Activated naive CD8-positive, alpha-beta T cell treated with anti-CD3 and anti-CD28 coated beads, Interleukin-2, amount 10 ng/mL, durations not matched to agents 7 days and 5 days (primary cell): ENCODE measurements at regions not wholly inside any gene's neighbourhood (a gene's known extent, or its start where the extent isn't known, plus 50 kb on each side); places are given as distances from the start of the nearest gene placed in this dataset.
"Not testable (repeated sequence)": the region's sequence is repeated elsewhere in the genome, so short reads cannot be mapped to it uniquely, and the experiment has no call there.

Source experiments
- ATAC-seq: fragments of 150-1000 bp; cut with Tn5 transposase; one replicate; pipeline ENCODE4 v1.10.0; 2021; ENCODE audit warnings: low read depth, moderate library complexity
- POLR2A ChIA-PET: fragments of 350-600 bp; sonication (Branson Sonifier 250); formaldehyde crosslinking; loops from one replicate; lab custom pipeline; 2021; ENCODE audit warnings: antibody characterized with exemption; lab: Charles Lee
- DNase-seq: peaks from one replicate; pipeline ENCODE4 v3.0.0; 2021
- H3K27ac Mint-ChIP-seq: one replicate; pipeline ENCODE4 v1.8.0; 2022; ENCODE audit warnings: mild to moderate bottlenecking, mixed read lengths
- H3K27me3 Mint-ChIP-seq: one replicate; pipeline ENCODE4 v1.8.0; 2022; ENCODE audit warnings: mild to moderate bottlenecking, moderate library complexity, mixed read lengths
- H3K36me3 Mint-ChIP-seq: one replicate; pipeline ENCODE4 v1.8.0; 2021; ENCODE audit warnings: mild to moderate bottlenecking, mixed read lengths
- H3K4me1 Mint-ChIP-seq: one replicate; pipeline ENCODE4 v1.8.0; 2021; ENCODE audit warnings: mixed read lengths
- H3K4me3 Mint-ChIP-seq: one replicate; pipeline ENCODE4 v1.8.0; 2022; ENCODE audit warnings: mild to moderate bottlenecking, moderate library complexity, mixed read lengths
- H3K9me3 Mint-ChIP-seq: one replicate; pipeline ENCODE4 v1.8.0; 2021; ENCODE audit warnings: mixed read lengths

DNA sequence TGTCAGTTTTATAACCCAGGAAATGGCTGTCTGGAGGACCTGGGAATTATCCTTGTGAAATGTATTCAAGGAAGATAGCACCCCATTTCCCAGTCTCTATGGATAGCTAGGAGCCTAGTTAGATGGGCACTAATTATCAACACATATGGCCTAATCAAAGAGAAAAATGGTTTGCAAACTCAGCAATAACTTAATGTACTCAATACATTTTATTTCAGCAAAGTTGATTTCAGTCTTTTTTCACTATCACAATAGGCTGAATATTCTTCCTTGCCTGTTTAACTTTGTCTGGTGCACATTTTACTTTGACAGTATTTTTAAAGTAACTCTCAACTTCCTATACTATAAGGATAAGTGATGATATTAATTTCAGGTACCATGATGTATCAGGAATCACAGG, 756.3 kb downstream of the CCDC85A start:
- no peak overlapping the region for H3K4me3 Mint-ChIP-seq
- no peaks in the 10 kb centered on the region for H3K27me3 Mint-ChIP-seq
- no peak for ATAC-seq

DNA sequence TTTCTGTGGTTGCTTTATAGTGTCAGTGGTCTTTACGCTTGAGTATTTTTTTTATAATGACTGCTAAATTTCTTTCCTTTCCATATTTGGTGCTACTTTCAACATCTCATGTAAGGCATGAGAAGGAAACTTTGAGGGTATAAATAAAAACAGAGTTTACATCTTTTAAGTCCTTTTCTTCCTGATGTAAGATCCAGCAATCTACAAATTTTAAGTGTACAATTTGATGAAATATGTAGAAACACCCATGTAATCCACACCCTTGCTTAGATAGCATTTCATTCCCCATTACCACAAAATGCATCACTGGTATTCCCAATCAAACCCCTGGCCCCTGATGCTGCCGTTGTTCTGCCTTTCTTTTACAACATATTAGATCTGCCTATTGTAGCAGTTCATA, 769.1 kb downstream of the CCDC85A start:
- no peak for DNase-seq
- H3K36me3 Mint-ChIP-seq, result no peaks in the 10 kb centered on the region
- no peak overlapping the region for H3K27ac Mint-ChIP-seq
- H3K27me3 Mint-ChIP-seq, result no peaks in the 10 kb centered on the region
- POLR2A ChIA-PET, result no interaction called here
- ATAC-seq, result no peak
- no peak overlapping the region for H3K4me3 Mint-ChIP-seq
- no peaks in the 10 kb centered on the region for H3K4me1 Mint-ChIP-seq
- H3K9me3 Mint-ChIP-seq, result peaks cover 8% of the 10 kb centered on the region

More for the DNA sequence above, 756.3 kb downstream of the CCDC85A start:
- Mint-ChIP-seq H3K9me3 (peaks cover 2% of the 10 kb centered on the region), H3K36me3 (no peaks in the 10 kb centered on the region), H3K4me1 (no peaks in the 10 kb centered on the region), H3K27ac (no peak overlapping the region)
- POLR2A ChIA-PET, result no interaction called here
- no peak for DNase-seq

DNA sequence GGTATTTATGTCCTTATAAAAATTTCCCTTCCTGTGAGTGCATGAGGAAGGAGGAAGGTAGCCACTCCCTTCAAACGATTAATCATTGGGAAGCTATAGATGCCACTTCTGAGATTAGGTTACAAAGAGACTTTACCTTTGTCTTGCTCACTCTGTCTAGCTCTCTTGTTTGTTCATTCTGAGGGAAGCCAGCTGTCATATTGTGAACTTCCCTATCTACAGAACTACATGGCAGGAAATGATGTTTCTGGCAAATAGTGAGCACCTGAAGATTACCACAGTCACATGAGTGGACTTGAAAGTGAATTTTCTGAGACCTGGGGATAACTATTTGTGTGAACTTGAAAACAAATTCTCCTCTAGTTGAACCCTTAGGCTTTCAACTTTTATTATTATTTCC, 776.8 kb downstream of the CCDC85A start:
- ATAC-seq, result no peak
- Mint-ChIP-seq H3K9me3 (peaks cover 5% of the 10 kb centered on the region), H3K27me3 (no peaks in the 10 kb centered on the region), H3K36me3 (no peaks in the 10 kb centered on the region), H3K27ac (no peak overlapping the region), H3K4me1 (no peaks in the 10 kb centered on the region), H3K4me3 (no peak overlapping the region)
- POLR2A ChIA-PET, result no interaction called here
- no peak for DNase-seq

DNA sequence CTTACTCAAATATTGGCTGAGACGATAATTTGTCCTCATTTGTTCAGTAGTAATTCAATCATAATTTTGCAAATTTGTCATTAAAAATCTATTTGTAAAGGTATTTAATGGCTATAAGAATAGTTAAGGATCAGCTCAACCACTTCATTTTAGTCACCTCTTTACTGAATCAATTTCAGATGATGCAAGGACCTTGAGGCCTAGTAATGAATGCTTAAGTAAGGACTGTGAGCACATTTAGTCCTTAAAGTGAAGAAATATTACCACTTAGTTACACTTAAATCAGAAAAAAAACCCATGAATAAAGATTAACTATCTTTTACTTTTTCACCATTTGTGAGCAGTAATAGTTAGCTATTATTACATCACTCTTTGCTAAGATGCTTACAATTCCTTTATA, 778.9 kb downstream of the CCDC85A start:
- Mint-ChIP-seq H3K4me1 (no peaks in the 10 kb centered on the region), H3K27me3 (no peaks in the 10 kb centered on the region), H3K4me3 (no peak overlapping the region), H3K9me3 (peaks cover 5% of the 10 kb centered on the region), H3K36me3 (no peaks in the 10 kb centered on the region), H3K27ac (no peak overlapping the region)
- DNase-seq, result no peak
- POLR2A ChIA-PET, result no interaction called here
- no peak for ATAC-seq

DNA sequence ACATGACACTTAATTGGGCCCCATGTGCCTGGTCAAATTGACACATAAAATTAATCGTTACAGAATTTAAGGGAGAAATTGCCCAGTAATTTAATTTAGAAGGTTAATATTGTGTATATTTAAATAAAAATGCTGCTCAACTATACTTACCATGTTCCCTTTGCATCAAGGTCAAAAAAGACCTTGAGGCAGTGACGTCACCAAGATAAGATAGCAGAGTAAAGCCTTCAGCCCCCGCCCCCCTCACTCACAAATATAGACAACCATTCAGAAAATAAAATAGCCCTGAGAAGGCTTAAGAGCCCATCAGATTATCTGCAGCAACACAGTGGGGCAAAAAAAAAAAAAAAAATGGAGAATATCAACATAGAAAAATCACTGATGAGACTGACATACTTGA, 785.7 kb downstream of the CCDC85A start:
- H3K9me3 Mint-ChIP-seq, result peaks cover 2% of the 10 kb centered on the region
- no peak for DNase-seq
- no peaks in the 10 kb centered on the region for H3K27me3 Mint-ChIP-seq
- H3K4me1 Mint-ChIP-seq, result no peaks in the 10 kb centered on the region
- no peaks in the 10 kb centered on the region for H3K36me3 Mint-ChIP-seq
- no peak for ATAC-seq
- H3K27ac Mint-ChIP-seq, result no peak overlapping the region
- POLR2A ChIA-PET, result no interaction called here
- H3K4me3 Mint-ChIP-seq, result no peak overlapping the region

DNA sequence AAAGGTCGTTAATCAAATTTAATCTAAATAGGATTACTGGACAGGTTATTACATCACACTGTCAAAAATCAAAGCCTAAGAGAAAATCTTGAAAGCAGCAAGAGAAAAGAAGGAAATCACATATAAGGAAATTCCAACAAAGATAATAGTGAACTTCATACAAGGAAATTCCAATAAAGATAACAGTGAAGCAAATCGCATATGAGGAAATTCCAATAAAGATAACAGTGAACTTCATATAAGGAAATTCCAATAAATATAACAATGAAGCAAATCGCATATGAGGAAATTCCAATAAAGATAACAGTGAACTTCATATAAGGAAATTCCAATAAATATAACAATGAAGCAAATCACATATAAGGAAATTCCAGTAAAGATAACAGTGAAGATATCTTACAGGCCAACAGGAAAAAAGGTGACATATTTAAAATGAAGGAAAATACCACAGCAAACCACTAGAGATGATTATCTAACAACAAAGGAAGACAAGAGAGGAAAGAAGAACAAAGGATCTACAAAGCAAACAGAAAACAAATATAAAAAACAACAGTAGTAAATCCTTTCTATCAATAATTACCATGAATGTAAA, 787.7 kb downstream of the CCDC85A start:
- no peaks in the 10 kb centered on the region for H3K36me3 Mint-ChIP-seq
- no peak for ATAC-seq
- H3K27ac Mint-ChIP-seq, result no peak overlapping the region
- H3K27me3 Mint-ChIP-seq, result no peaks in the 10 kb centered on the region
- POLR2A ChIA-PET, result no interaction called here
- peaks cover 1% of the 10 kb centered on the region for H3K9me3 Mint-ChIP-seq
- no peak overlapping the region for H3K4me3 Mint-ChIP-seq
- no peaks in the 10 kb centered on the region for H3K4me1 Mint-ChIP-seq
- DNase-seq, result no peak

DNA sequence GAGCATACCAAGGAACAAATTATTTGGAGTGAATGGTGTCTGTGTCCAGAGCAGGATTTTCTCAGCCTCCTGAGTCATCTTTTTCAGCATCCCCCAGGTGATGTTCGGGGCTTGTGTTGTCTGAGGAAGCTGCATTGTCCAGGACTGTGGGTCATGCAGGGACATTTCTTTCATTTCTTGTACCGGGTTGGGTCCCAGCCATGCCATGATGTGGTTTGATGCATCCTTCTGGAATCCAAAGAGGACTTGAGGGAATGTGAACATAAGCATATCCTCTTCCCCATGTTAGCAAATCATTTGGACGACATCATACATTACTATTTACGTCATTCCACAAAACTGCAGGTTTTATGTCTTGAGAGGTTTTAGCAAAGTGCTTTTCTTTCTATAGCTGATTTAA, 797.8 kb downstream of the CCDC85A start:
- POLR2A ChIA-PET, result no interaction called here
- no peaks in the 10 kb centered on the region for H3K27me3 Mint-ChIP-seq
- no peaks in the 10 kb centered on the region for H3K4me1 Mint-ChIP-seq
- no peak overlapping the region for H3K4me3 Mint-ChIP-seq
- ATAC-seq (no peak), DNase-seq (no peak)
- H3K9me3 Mint-ChIP-seq, result peaks cover 18% of the 10 kb centered on the region
- no peak overlapping the region for H3K27ac Mint-ChIP-seq
- no peaks in the 10 kb centered on the region for H3K36me3 Mint-ChIP-seq

DNA sequence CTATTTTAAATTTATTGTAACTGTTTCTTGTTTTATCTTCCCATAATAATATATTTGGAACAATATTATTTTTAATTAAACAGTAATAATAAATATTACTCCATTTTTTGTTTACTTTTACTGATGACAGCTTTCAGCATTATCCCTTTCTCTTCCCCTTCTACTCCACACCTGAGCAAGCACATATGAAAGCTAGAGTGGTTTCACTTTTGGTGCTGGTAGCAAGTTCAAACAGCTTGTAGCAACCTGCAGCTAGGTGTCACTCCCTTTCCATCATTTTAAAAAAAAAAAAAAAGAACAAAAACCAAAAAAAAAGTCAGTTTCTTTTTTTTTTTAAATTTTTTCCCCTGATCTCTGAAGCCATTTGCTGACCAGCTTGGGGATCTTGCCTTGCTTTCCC, 801.8 kb downstream of the CCDC85A start:
- Mint-ChIP-seq H3K27me3 (no peaks in the 10 kb centered on the region), H3K27ac (no peak overlapping the region), H3K4me3 (no peak overlapping the region), H3K36me3 (no peaks in the 10 kb centered on the region), H3K9me3 (peaks cover 12% of the 10 kb centered on the region), H3K4me1 (no peaks in the 10 kb centered on the region)
- DNase-seq (no peak), ATAC-seq (no peak)
- POLR2A ChIA-PET, result no interaction called here

DNA sequence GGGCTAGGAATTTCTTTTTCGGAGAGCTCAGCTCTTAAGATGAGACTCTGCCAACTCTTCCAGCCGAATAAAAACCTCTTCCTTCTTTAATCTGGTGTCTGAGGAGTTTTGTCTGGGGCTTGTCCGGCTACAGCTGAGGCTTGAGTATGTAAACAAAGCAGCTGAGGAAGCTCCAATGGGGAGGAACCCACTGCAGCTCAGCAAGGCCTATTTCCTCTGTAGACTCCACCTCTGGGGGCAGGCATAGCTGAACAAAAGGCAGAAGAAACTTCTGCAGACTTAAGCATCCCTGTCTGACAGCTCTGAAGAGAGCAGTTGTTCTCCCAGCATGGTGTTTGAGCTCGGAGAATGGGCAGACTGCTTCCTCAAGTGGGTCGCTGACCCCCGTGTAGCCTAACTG, 838.7 kb downstream of the CCDC85A start:
- no peaks in the 10 kb centered on the region for H3K4me1 Mint-ChIP-seq
- no peaks in the 10 kb centered on the region for H3K27me3 Mint-ChIP-seq
- POLR2A ChIA-PET, result no interaction called here
- DNase-seq (no peak), ATAC-seq (no peak)
- no peaks in the 10 kb centered on the region for H3K36me3 Mint-ChIP-seq
- peaks cover 10% of the 10 kb centered on the region for H3K9me3 Mint-ChIP-seq
- no peak overlapping the region for H3K27ac Mint-ChIP-seq
- no peak overlapping the region for H3K4me3 Mint-ChIP-seq

DNA sequence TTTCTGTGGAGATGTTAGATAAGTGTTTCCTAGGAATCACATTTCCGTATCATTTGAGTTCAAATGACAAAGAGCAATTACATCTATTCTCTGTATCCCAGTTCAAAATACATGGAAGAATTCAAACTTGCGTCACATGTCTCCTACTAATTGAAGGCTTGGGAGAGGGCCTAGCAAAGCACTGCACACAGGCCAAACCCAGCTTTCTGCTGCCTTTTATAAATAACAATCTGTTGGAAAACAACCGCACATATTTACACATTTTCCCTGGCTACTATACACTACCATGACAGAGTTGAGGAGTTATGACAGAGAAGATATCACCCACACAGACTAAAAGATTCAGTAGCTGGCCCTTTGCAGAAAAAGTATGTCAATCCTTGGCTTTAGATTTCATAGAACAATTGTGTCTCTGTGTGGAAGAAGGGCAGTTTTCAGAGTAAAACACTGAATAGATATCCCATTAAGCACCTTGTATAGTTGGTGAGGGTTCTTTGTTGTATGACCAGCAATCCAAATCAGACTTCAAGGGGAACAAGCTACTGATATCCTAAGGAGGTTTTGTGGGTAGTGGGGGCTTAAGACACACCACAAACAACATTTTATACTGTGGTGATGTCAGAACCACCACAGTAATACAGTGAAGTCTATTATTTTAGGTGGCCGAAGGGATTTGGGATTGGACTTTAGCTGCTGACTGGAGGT, 861.3 kb downstream of the CCDC85A start:
- Mint-ChIP-seq H3K36me3 (no peaks in the 10 kb centered on the region), H3K4me1 (no peaks in the 10 kb centered on the region), H3K4me3 (no peak overlapping the region), H3K27me3 (no peaks in the 10 kb centered on the region), H3K9me3 (peaks cover 7% of the 10 kb centered on the region), H3K27ac (no peak overlapping the region)
- ATAC-seq (no peak), DNase-seq (no peak)
- POLR2A ChIA-PET, result no interaction called here

DNA sequence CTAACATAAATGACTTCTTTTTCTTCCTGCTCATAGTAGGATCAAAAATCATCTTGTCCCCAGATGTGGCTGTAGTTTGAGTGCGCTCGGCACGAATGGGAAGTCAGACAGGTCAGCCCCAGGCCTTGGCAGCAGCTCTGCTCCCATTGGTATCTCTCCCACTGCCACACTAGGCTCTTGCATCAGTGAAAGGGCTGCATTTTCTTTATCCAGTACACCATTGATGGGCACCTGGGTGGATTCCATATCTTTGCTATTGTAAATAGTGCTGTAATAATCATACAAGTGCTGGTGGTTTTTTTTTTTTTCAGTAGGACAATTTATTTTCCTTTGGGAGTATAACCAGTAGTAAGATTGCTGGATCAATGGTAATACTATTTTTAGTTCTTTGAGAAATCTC, 865.5 kb downstream of the CCDC85A start:
- H3K4me3 Mint-ChIP-seq, result no peak overlapping the region
- H3K4me1 Mint-ChIP-seq, result no peaks in the 10 kb centered on the region
- no peaks in the 10 kb centered on the region for H3K36me3 Mint-ChIP-seq
- no peaks in the 10 kb centered on the region for H3K27me3 Mint-ChIP-seq
- no peak overlapping the region for H3K27ac Mint-ChIP-seq
- ATAC-seq, result no peak
- POLR2A ChIA-PET, result no interaction called here
- no peak for DNase-seq
- peaks cover 4% of the 10 kb centered on the region for H3K9me3 Mint-ChIP-seq

DNA sequence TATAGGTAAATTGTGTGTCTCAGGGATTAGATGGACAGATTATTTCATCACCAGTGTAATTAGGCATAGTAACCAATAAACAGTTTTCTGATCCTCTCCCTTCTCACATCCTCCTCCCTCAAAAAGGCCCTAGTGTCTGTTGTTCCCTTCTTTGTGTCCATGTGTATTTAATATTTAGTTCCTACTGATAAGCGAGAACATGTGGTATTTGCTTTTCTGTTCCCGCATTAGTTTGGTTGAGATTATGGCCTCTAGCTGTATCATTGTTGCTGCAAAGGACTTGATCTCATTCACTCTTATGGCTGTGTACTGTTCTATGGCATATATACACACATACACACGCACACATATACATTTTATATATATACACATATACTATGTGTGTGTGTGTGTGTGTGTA, 866.2 kb downstream of the CCDC85A start:
- DNase-seq (no peak), ATAC-seq (no peak)
- Mint-ChIP-seq H3K27me3 (no peaks in the 10 kb centered on the region), H3K4me3 (no peak overlapping the region), H3K36me3 (no peaks in the 10 kb centered on the region), H3K4me1 (no peaks in the 10 kb centered on the region), H3K27ac (no peak overlapping the region), H3K9me3 (peaks cover 4% of the 10 kb centered on the region)
- POLR2A ChIA-PET, result no interaction called here

DNA sequence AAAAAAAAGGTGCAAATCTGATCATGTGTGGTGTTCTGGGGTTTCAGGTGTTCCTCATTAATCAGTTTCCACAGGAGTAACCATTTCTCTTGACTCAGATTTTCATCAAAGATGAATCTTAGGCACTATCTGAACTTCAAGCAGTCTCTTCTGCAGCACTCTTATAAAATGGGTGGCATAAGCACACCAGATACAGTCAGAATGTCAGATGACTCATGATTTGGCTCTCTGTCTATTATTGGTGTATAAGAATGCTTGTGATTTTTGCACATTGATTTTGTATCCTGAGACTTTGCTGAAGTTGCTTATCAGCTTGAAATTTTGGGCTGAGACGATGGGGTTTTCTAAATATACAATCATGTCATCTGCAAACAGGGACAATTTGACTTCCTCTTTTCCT, 882.5 kb downstream of the CCDC85A start:
- H3K27me3 Mint-ChIP-seq, H3K9me3 Mint-ChIP-seq, POLR2A ChIA-PET, H3K4me1 Mint-ChIP-seq, H3K4me3 Mint-ChIP-seq, H3K36me3 Mint-ChIP-seq, DNase-seq, ATAC-seq, H3K27ac Mint-ChIP-seq: not testable (repeated sequence)

DNA sequence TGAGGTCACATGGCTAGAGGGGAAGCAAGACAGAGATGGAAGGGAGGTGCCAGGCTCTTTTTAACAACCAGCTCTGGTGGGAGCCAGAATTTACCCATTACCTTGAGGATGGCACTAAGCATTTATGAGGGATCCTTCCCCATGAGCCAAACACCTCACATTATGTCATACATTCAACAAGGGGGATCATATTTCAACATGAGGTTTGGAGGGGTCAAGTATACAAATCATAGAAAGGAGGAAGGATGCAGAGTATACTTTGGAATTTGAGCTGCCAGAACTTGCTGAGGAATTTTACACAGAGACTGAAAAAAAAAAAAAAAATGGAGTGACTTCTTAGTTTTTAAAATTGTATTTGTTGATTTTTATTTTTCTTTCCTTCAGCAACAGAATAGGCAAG, 891.4 kb downstream of the CCDC85A start:
- H3K4me3 Mint-ChIP-seq, result no peak overlapping the region
- no peaks in the 10 kb centered on the region for H3K27me3 Mint-ChIP-seq
- POLR2A ChIA-PET, result no interaction called here
- H3K36me3 Mint-ChIP-seq, result no peaks in the 10 kb centered on the region
- peaks cover 9% of the 10 kb centered on the region for H3K9me3 Mint-ChIP-seq
- ATAC-seq, result no peak
- no peak for DNase-seq
- no peak overlapping the region for H3K27ac Mint-ChIP-seq
- H3K4me1 Mint-ChIP-seq, result no peaks in the 10 kb centered on the region
